SHP77 (cell line): ENCODE measurements at regions not wholly inside any gene's neighbourhood (a gene's known extent, or its start where the extent isn't known, plus 50 kb on each side); places are given as distances from the start of the nearest gene placed in this dataset.
"Not testable (repeated sequence)": the region's sequence is repeated elsewhere in the genome, so short reads cannot be mapped to it uniquely, and the experiment has no call there.

Source experiments
- DNase-seq, 2 experiments: peaks; one replicate each; lab custom pipeline; 2025; lab: John Stamatoyannopoulos, UW

GRCh38 chr21:35748678-35749314 lies 311.5 kb downstream of the SETD4 start:
- no peak for DNase-seq

- no peak for DNase-seq
These were observed 316.8 kb downstream of the SETD4 start for GRCh38 chr21:35743571-35743970.

- DNase-seq = no peak
These were observed 321.9 kb downstream of the SETD4 start for GRCh38 chr21:35738347-35738961.

GRCh38 chr21:35737899-35738346 lies 322.4 kb downstream of the SETD4 start:
- DNase-seq = no peak

- no peak for DNase-seq
These were observed 322.9 kb downstream of the SETD4 start for GRCh38 chr21:35737449-35737848.

- DNase-seq = no peak
These were observed 327.5 kb downstream of the SETD4 start for GRCh38 chr21:35732788-35733187.

GRCh38 chr21:35730325-35730724 lies 330.0 kb downstream of the SETD4 start:
- DNase-seq = no peak

- no peak for DNase-seq
These were observed 332.5 kb downstream of the SETD4 start for GRCh38 chr21:35727830-35728229.

- DNase-seq = no peak
These were observed 336.2 kb downstream of the SETD4 start for GRCh38 chr21:35724156-35724555.

- DNase-seq = no peak
These were observed 338.6 kb downstream of the SETD4 start for GRCh38 chr21:35721701-35722100.

GRCh38 chr21:35720208-35720731 lies 340.1 kb downstream of the SETD4 start:
- no peak for DNase-seq

GRCh38 chr21:35719080-35719479 lies 341.2 kb downstream of the SETD4 start:
- no peak for DNase-seq

- no peak for DNase-seq
These were observed 343.3 kb downstream of the SETD4 start for GRCh38 chr21:35716876-35717565.

- DNase-seq = no peak
These were observed 346.4 kb downstream of the SETD4 start for GRCh38 chr21:35713914-35714313.

GRCh38 chr21:35711661-35712060 lies 348.7 kb downstream of the SETD4 start:
- DNase-seq = no peak

- DNase-seq = no peak
These were observed 349.1 kb downstream of the SETD4 start for GRCh38 chr21:35711213-35711612.

GRCh38 chr21:35709990-35710389 lies 350.3 kb downstream of the SETD4 start:
- DNase-seq = not testable (repeated sequence)

GRCh38 chr21:35705888-35706287 lies 354.4 kb downstream of the SETD4 start:
- no peak for DNase-seq

- DNase-seq = no peak
These were observed 355.0 kb downstream of the SETD4 start for GRCh38 chr21:35705237-35705887.

- DNase-seq = no peak
These were observed 356.6 kb downstream of the SETD4 start for GRCh38 chr21:35703704-35704103.

- DNase-seq = no peak
These were observed 361.0 kb downstream of the SETD4 start for GRCh38 chr21:35699361-35699760.

GRCh38 chr21:35697321-35697808 lies 363.0 kb downstream of the SETD4 start:
- DNase-seq = peak; percentile 77 to 84
